AG04450 (cell line): ENCODE measurements at regions not wholly inside any gene's neighbourhood (a gene's known extent, or its start where the extent isn't known, plus 50 kb on each side); places are given as distances from the start of the nearest gene placed in this dataset.
A peak's percentile ranks its signal among the peaks of the same experiment; 100 is the strongest.

Source experiments
- CTCF ChIA-PET: fragments of 300-600, 350-600 bp; formaldehyde crosslinking; extraction: SDS; loops from one replicate; lab custom pipeline; 2022; ENCODE audit warnings: antibody characterized with exemption, inconsistent platforms; lab: Charles Lee
- POLR2A ChIA-PET: fragments of 350-600 bp; formaldehyde crosslinking; extraction: SDS; loops from one replicate; lab custom pipeline; 2021; ENCODE audit warnings: antibody characterized with exemption, inconsistent platforms; lab: Yijun Ruan, JAX
- DNase-seq: peaks from one replicate; pipeline ENCODE4 v3.0.0-alpha.2; 2011; ENCODE audit warnings: low read depth, low spot score
- H3K27ac ChIP-seq: one replicate; pipeline ENCODE4 v1.5.1; 2012; ENCODE audit warnings: low read depth, low read length, control low read depth
- H3K27me3 ChIP-seq: one replicate; pipeline ENCODE4 v1.6.0; 2012; ENCODE audit warnings: low read length; ENCODE audit not compliant: control insufficient read depth, insufficient read depth
- H3K4me3 ChIP-seq: 2 replicates; pipeline ENCODE4 v1.5.1; 2011; ENCODE audit warnings: mild to moderate bottlenecking, low read depth, low read length, control low read depth
- H3K9me3 ChIP-seq: 2 replicates; pipeline ENCODE4 v1.5.1; 2012; ENCODE audit warnings: low read length; ENCODE audit not compliant: control insufficient read depth, insufficient read depth
- TF ChIP-seq, protein P1 (sequence below): IDR thresholded peaks from 2 replicates; pipeline ENCODE4 v1.5.1; 2011; ENCODE audit warnings: low read depth, low read length, control low read depth, inconsistent platforms

- no peak overlapping the region for H3K4me3 ChIP-seq
- no peaks in the 10 kb centered on the region; the same call in 1 of the 2 replicates for H3K9me3 ChIP-seq
- no peaks in the 10 kb centered on the region for H3K27me3 ChIP-seq
- H3K27ac ChIP-seq: no peak overlapping the region
- TF ChIP-seq, protein P1, sequence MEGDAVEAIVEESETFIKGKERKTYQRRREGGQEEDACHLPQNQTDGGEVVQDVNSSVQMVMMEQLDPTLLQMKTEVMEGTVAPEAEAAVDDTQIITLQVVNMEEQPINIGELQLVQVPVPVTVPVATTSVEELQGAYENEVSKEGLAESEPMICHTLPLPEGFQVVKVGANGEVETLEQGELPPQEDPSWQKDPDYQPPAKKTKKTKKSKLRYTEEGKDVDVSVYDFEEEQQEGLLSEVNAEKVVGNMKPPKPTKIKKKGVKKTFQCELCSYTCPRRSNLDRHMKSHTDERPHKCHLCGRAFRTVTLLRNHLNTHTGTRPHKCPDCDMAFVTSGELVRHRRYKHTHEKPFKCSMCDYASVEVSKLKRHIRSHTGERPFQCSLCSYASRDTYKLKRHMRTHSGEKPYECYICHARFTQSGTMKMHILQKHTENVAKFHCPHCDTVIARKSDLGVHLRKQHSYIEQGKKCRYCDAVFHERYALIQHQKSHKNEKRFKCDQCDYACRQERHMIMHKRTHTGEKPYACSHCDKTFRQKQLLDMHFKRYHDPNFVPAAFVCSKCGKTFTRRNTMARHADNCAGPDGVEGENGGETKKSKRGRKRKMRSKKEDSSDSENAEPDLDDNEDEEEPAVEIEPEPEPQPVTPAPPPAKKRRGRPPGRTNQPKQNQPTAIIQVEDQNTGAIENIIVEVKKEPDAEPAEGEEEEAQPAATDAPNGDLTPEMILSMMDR: no peak
- no peak for DNase-seq
- CTCF ChIA-PET: interaction anchor here (0.6 to 1.6 kb wide), 2 partner anchors 10 to 203 kb away, joined by 3 read pairs; no protein-coding TSS in a partner anchor
- POLR2A ChIA-PET: no interaction called here
Observed at GRCh38 chr13:44232774-44233173, 140.8 kb upstream of the SERP2 start.

DNA sequence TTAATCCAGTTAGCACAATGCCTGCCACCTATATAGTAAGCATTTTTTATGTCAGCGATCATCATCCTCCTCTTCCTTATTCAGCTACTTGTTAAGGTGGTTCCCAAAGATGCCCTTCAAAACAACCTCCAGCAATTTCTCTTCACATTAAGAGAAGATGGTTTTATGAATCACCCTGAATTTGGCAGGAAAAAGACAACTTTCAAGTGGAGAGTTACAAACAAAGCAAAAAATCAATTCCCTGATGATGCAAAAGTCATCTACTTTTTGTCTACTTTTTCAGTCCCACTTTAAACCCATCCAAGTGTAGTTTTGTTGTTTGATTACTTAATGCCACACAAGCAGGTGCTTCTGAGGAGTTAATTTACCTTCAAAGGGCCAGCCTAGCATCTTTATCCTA, 139.1 kb upstream of the SERP2 start:
- Histone ChIP-seq H3K27ac (no peak overlapping the region), H3K27me3 (no peaks in the 10 kb centered on the region), H3K4me3 (no peak overlapping the region), H3K9me3 (no peaks in the 10 kb centered on the region; the same call in 1 of the 2 replicates)
- TF ChIP-seq, protein P1: no peak
- ChIA-PET CTCF (interaction anchor here (0.9 kb wide), 1 partner anchor 329 kb away, joined by 8 read pairs; no protein-coding TSS in a partner anchor), POLR2A (no interaction called here)
- no peak for DNase-seq

DNA sequence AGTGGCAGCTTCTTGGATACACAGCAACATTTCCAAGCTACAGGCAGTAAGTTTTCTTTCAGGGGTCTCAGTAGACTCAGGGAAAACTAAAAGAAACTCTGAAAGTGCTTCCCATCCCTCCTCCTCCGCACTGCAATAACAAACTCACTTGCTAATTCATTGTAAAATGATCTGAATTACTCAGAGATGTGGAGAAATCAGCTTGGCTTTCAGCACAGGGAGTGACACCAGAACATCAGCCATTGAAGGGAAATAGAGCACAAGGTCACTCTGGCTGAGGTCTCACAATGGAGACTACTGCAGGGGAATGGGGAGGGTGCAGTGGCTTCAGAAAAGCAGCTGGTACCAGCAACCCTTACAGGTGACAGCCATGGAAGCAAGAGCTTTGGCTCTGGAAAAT, 137.3 kb upstream of the SERP2 start:
- Histone ChIP-seq H3K4me3 (no peak overlapping the region), H3K27me3 (no peaks in the 10 kb centered on the region), H3K27ac (no peak overlapping the region), H3K9me3 (no peaks in the 10 kb centered on the region)
- TF ChIP-seq, protein P1: no peak
- CTCF ChIA-PET: interaction anchor here (1.1 kb wide), 1 partner anchor 328 kb away, joined by 4 read pairs; no protein-coding TSS in a partner anchor
- DNase-seq: peak; percentile 45
- POLR2A ChIA-PET: interaction anchor here (2.5 kb wide), 1 partner anchor 200 kb away, joined by 8 read pairs; no protein-coding TSS in a partner anchor

DNA sequence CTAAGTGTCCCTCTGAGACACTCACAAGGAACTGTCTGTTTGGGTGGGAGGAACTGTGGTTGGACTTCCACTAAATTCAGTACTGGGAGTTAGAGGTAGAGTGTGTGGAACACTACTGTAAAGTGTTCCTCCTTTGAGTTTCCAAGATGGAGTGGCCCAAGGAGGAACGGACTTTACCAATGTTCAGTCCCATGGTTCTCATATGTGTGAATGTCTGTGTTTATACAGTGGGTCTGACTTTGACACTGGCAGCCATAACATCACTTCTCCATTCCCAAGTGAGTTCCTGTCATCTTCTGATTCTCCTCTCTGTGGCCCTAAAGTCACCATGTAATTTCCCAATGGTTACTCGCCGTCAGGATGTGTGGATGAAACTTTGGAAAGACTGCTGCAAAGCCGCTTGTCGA, 136.8 kb upstream of the SERP2 start:
- peak overlapping the region; percentile 85 for H3K27ac ChIP-seq
- TF ChIP-seq, protein P1: no peak
- no peaks in the 10 kb centered on the region for H3K27me3 ChIP-seq
- H3K4me3 ChIP-seq: no peak overlapping the region
- ChIA-PET POLR2A (interaction anchor here (0.9 to 2.5 kb wide), 2 partner anchors 17 to 200 kb away, joined by 4 to 8 read pairs; no protein-coding TSS in a partner anchor), CTCF (interaction anchor here (1.0 to 1.1 kb wide), 2 partner anchors 329 to 332 kb away, joined by 4 read pairs; no protein-coding TSS in a partner anchor)
- H3K9me3 ChIP-seq: no peaks in the 10 kb centered on the region
- DNase-seq: no peak

- CTCF ChIA-PET: interaction anchor here (1.0 to 1.1 kb wide), 2 partner anchors 329 to 332 kb away, joined by 4 read pairs; no protein-coding TSS in a partner anchor
- DNase-seq: peak; percentile 64
- POLR2A ChIA-PET: interaction anchor here (0.7 to 2.5 kb wide), 3 partner anchors 17 to 199 kb away, joined by 4 to 8 read pairs (median 4); no protein-coding TSS in a partner anchor
Observed at GRCh38 chr13:44237276-44237767, 136.3 kb upstream of the SERP2 start.

More at GRCh38 chr13:44237276-44237767, 136.3 kb upstream of the SERP2 start:
- H3K4me3 ChIP-seq: no peak overlapping the region
- H3K27me3 ChIP-seq: no peaks in the 10 kb centered on the region
- peak overlapping the region; percentile 85 for H3K27ac ChIP-seq
- TF ChIP-seq, protein P1: no peak
- H3K9me3 ChIP-seq: no peaks in the 10 kb centered on the region
